HepG2 (cell line): ENCODE measurements at regions not wholly inside any gene's neighbourhood (a gene's known extent, or its start where the extent isn't known, plus 50 kb on each side); places are given as distances from the start of the nearest gene placed in this dataset.
A peak's percentile ranks its signal among the peaks of the same experiment; 100 is the strongest.

Experiments
- CREBL2 ChIP-seq: sonication (generic); formaldehyde crosslinking; IDR thresholded peaks from 2 replicates; pipeline ENCODE4 v1.8.1; 2023; ENCODE audit warnings: missing genetic modification reagents, mild to moderate bottlenecking, borderline replicate concordance
- ELF3 ChIP-seq: IDR thresholded peaks from 2 replicates; pipeline ENCODE4 v1.6.1; 2016; ENCODE audit warnings: missing genetic modification reagents, missing compliant biosample characterization
- ETV6 ChIP-seq: sonication (generic); formaldehyde crosslinking; conservative IDR thresholded peaks from 2 replicates; pipeline ENCODE4 v1.4.0; 2020; ENCODE audit warnings: missing genetic modification reagents
- FOXA1 ChIP-seq, 2 experiments: fragments of 450-650 bp in 1 of 2; sonication (generic) in 1 of 2; formaldehyde crosslinking in 1 of 2; IDR thresholded peaks; 2 replicates each; pipeline versions ENCODE4 v1.4.0 to v1.6.1; 2016 to 2020; ENCODE audit warnings: missing genetic modification reagents in 1 of 2
- FOXA3 ChIP-seq: IDR thresholded peaks from 2 replicates; pipeline ENCODE4 v1.6.1; 2016; ENCODE audit warnings: missing genetic modification reagents, missing compliant biosample characterization
- IKZF5 ChIP-seq: IDR thresholded peaks from 2 replicates; pipeline ENCODE4 v1.6.1; 2018; ENCODE audit warnings: missing genetic modification reagents, mild to moderate bottlenecking, missing compliant biosample characterization
- ZBTB37 ChIP-seq: sonication (generic); formaldehyde crosslinking; IDR thresholded peaks from 2 replicates; pipeline ENCODE4 v1.4.0; 2020; ENCODE audit warnings: mild to moderate bottlenecking, missing genetic modification reagents
- ZBTB40 ChIP-seq, 2 experiments: fragments of 450-650 bp in 1 of 2; sonication (generic) in 1 of 2; formaldehyde crosslinking in 1 of 2; IDR thresholded peaks; 2 replicates each; pipeline versions ENCODE4 v1.6.1 to v1.8.0; 2016 to 2022; ENCODE audit warnings: antibody characterized with exemption in 1 of 2, mild to moderate bottlenecking in 1 of 2, missing genetic modification reagents in 1 of 2
- ZNF512 ChIP-seq: sonication (generic); formaldehyde crosslinking; IDR thresholded peaks from 2 replicates; pipeline ENCODE4 v1.4.0; 2020; ENCODE audit warnings: mild to moderate bottlenecking, missing genetic modification reagents
- ZNF710 ChIP-seq: sonication (generic); formaldehyde crosslinking; IDR thresholded peaks from 2 replicates; pipeline ENCODE4 v1.5.0; 2020; ENCODE audit warnings: mild to moderate bottlenecking, missing genetic modification reagents, borderline replicate concordance

GRCh38 chr9:82583524-82583923 lies 479.4 kb downstream of the RASEF start (continued):
- TF ChIP-seq ZBTB40 (IDR thresholded peaks at IDR 0.05) (no peak), ZBTB40 (CRISPR knock-in tag; IDR thresholded peaks at IDR 0.05) (no peak), ZNF512 (CRISPR knock-in tag) (no peak), ELF3 (CRISPR knock-in tag) (peak; percentile 70), ZBTB37 (no peak), FOXA3 (CRISPR knock-in tag) (peak; percentile 67), ZNF710 (CRISPR knock-in tag) (0 out of 2 replicates have a peak, but pooled peaks have one; percentile 29), CREBL2 (CRISPR knock-in tag) (no peak), FOXA1 (IDR thresholded peaks at IDR 0.05) (no peak), FOXA1 (CRISPR knock-in tag; IDR thresholded peaks at IDR 0.05) (0 out of 2 replicates have a peak, but pooled peaks have one; percentile 8), IKZF5 (CRISPR knock-in tag) (peak; percentile 59; the same call in 1 of the 2 replicates), ETV6 (CRISPR knock-in tag) (no peak)
